NOMO-1 treated with dmso at 0.1 percent for 144 hours (cell line): ENCODE measurements at regions not wholly inside any gene's neighbourhood (a gene's known extent, or its start where the extent isn't known, plus 50 kb on each side); places are given as distances from the start of the nearest gene placed in this dataset.

ENCODE experiments used
- DNase-seq: peaks from one replicate; lab custom pipeline; 2025; ENCODE audit not compliant: unreplicated experiment; lab: John Stamatoyannopoulos, UW

GRCh38 chr1:79694241-79694640, 687.7 kb upstream of the ADGRL4 start:
- no peak for DNase-seq

GRCh38 chr1:79693441-79694114, 687.0 kb upstream of the ADGRL4 start:
- no peak for DNase-seq

- DNase-seq, result no peak
Observed at GRCh38 chr1:79692519-79692918, 686.0 kb upstream of the ADGRL4 start.

- DNase-seq, result no peak
Observed at GRCh38 chr1:79688932-79689331, 682.4 kb upstream of the ADGRL4 start.

GRCh38 chr1:79683420-79683819, 676.9 kb upstream of the ADGRL4 start:
- no peak for DNase-seq

- no peak for DNase-seq
Observed at GRCh38 chr1:79682478-79682877, 675.9 kb upstream of the ADGRL4 start.

GRCh38 chr1:79681382-79681781, 674.9 kb upstream of the ADGRL4 start:
- no peak for DNase-seq

GRCh38 chr1:79679916-79680315, 673.4 kb upstream of the ADGRL4 start:
- DNase-seq, result no peak

- no peak for DNase-seq
Observed at GRCh38 chr1:79667848-79668696, 661.5 kb upstream of the ADGRL4 start.

- no peak for DNase-seq
Observed at GRCh38 chr1:79667166-79667565, 660.6 kb upstream of the ADGRL4 start.

GRCh38 chr1:79663916-79664315, 657.4 kb upstream of the ADGRL4 start:
- DNase-seq, result no peak

GRCh38 chr1:79662596-79662995, 656.1 kb upstream of the ADGRL4 start:
- DNase-seq, result no peak

- DNase-seq, result no peak
Observed at GRCh38 chr1:79660129-79660528, 653.6 kb upstream of the ADGRL4 start.

- no peak for DNase-seq
Observed at GRCh38 chr1:79657951-79658658, 651.6 kb upstream of the ADGRL4 start.

GRCh38 chr1:79655876-79656275, 649.3 kb upstream of the ADGRL4 start:
- DNase-seq, result no peak

GRCh38 chr1:79652426-79652825, 645.9 kb upstream of the ADGRL4 start:
- DNase-seq, result no peak

GRCh38 chr1:79648126-79648525, 641.6 kb upstream of the ADGRL4 start:
- no peak for DNase-seq

GRCh38 chr1:79646880-79647279, 640.4 kb upstream of the ADGRL4 start:
- DNase-seq, result no peak

- no peak for DNase-seq
Observed at GRCh38 chr1:79638382-79638781, 631.9 kb upstream of the ADGRL4 start.

GRCh38 chr1:79633456-79633855, 626.9 kb upstream of the ADGRL4 start:
- DNase-seq, result no peak

- DNase-seq, result peak; percentile 36
Observed at GRCh38 chr1:79629414-79629813, 622.9 kb upstream of the ADGRL4 start.

GRCh38 chr1:79617777-79618176, 611.2 kb upstream of the ADGRL4 start:
- no peak for DNase-seq
